HEK293T (cell line): ENCODE measurements at regions not wholly inside any gene's neighbourhood (a gene's known extent, or its start where the extent isn't known, plus 50 kb on each side); places are given as distances from the start of the nearest gene placed in this dataset.

ENCODE experiments used
- CTCF ChIA-PET: fragments of 350-600 bp; formaldehyde crosslinking; extraction: SDS; loops from one replicate; lab custom pipeline; 2021; ENCODE audit warnings: antibody characterized with exemption, inconsistent platforms; lab: Yijun Ruan, JAX
- POLR2A ChIA-PET: fragments of 350-600 bp; formaldehyde crosslinking; extraction: SDS; loops from one replicate; lab custom pipeline; 2020; ENCODE audit warnings: antibody characterized with exemption, inconsistent platforms; lab: Yijun Ruan, JAX
- DNase-seq: peaks from one replicate; pipeline ENCODE4 v3.0.0; 2012; ENCODE audit warnings: mixed read lengths; ENCODE audit errors: extremely low spot score
- ARNT ChIP-seq: fragments of 450-650 bp; IDR thresholded peaks from 2 replicates; pipeline ENCODE4 v1.6.1; 2017; ENCODE audit warnings: mild to moderate bottlenecking
- BHLHE40 ChIP-seq: fragments of 450-650 bp; IDR thresholded peaks from 2 replicates; pipeline ENCODE4 v1.6.1; 2016; ENCODE audit warnings: mild to moderate bottlenecking, moderate library complexity, borderline replicate concordance
- CTBP1 ChIP-seq: fragments of 450-650 bp; IDR thresholded peaks from 2 replicates; pipeline ENCODE4 v1.6.1; 2016; ENCODE audit warnings: borderline replicate concordance
- ELF4 ChIP-seq: fragments of 450-650 bp; IDR thresholded peaks from 2 replicates; pipeline ENCODE4 v1.6.1; 2017; ENCODE audit warnings: antibody characterized with exemption
- FOXA1 ChIP-seq: fragments of 450-650 bp; IDR thresholded peaks from 2 replicates; pipeline ENCODE4 v1.6.1; 2016; ENCODE audit warnings: mild to moderate bottlenecking
- HDGF ChIP-seq: fragments of 450-650 bp; IDR thresholded peaks from 2 replicates; pipeline ENCODE4 v1.6.1; 2017; ENCODE audit warnings: antibody characterized with exemption, borderline replicate concordance
- L3MBTL2 ChIP-seq: fragments of 450-650 bp; conservative IDR thresholded peaks from 2 replicates; pipeline ENCODE4 v1.6.1; 2016; ENCODE audit warnings: mild to moderate bottlenecking
- LEF1 ChIP-seq: fragments of 450-650 bp; IDR thresholded peaks from 2 replicates; pipeline ENCODE4 v1.6.1; 2017; ENCODE audit warnings: mild to moderate bottlenecking, borderline replicate concordance
- NFRKB ChIP-seq: fragments of 450-650 bp; IDR thresholded peaks from 2 replicates; pipeline ENCODE4 v1.6.1; 2016; ENCODE audit warnings: mild to moderate bottlenecking, moderate library complexity
- PKNOX1 ChIP-seq: fragments of 450-650 bp; IDR thresholded peaks from 2 replicates; pipeline ENCODE4 v1.6.1; 2016
- SP1 ChIP-seq: fragments of 450-650 bp; IDR thresholded peaks from 2 replicates; pipeline ENCODE4 v1.6.1; 2017
- SUZ12 ChIP-seq: fragments of 450-650 bp; IDR thresholded peaks from 2 replicates; pipeline ENCODE4 v1.6.1; 2016; ENCODE audit warnings: mild to moderate bottlenecking
- TARDBP ChIP-seq: fragments of 450-650 bp; IDR thresholded peaks from 2 replicates; pipeline ENCODE4 v1.6.1; 2016
- ZNF384 ChIP-seq: fragments of 450-650 bp; IDR thresholded peaks from 2 replicates; pipeline ENCODE4 v1.6.1; 2016

- POLR2A ChIA-PET = no interaction called here
- CTCF ChIA-PET = no interaction called here
- no peak for DNase-seq
- TF ChIP-seq TARDBP (no peak), PKNOX1 (no peak)
These were observed 52.5 kb upstream of the ATXN3L start for GRCh38 chrX:13372203-13372980.

- POLR2A ChIA-PET = no interaction called here
- TF ChIP-seq BHLHE40 (no peak), SUZ12 (no peak), ZNF384 (no peak), ELF4 (no peak), HDGF (no peak)
- no peak for DNase-seq
- CTCF ChIA-PET = no interaction called here
These were observed 51.3 kb upstream of the ATXN3L start for GRCh38 chrX:13371186-13371585.

GRCh38 chrX:13370713-13371112 is 50.9 kb upstream of the ATXN3L start:
- CTCF ChIA-PET = no interaction called here
- POLR2A ChIA-PET = no interaction called here
- no peak for TF ChIP-seq CTBP1
- TF ChIP-seq L3MBTL2 = no peak
- no peak for TF ChIP-seq TARDBP
- no peak for TF ChIP-seq LEF1
- no peak for TF ChIP-seq ARNT
- no peak for TF ChIP-seq HDGF
- TF ChIP-seq ELF4 = no peak
- TF ChIP-seq FOXA1 = no peak
- TF ChIP-seq NFRKB = no peak
- TF ChIP-seq BHLHE40 = no peak
- TF ChIP-seq SUZ12 = no peak
- no peak for TF ChIP-seq SP1
- DNase-seq = no peak
